ENCODE measurements at regions not wholly inside any gene's neighbourhood (a gene's known extent, or its start where the extent isn't known, plus 50 kb on each side); places are given as distances from the start of the nearest gene placed in this dataset.

- DNase-seq (ENCODE audit: low spot score), result no peak
- H3K27me3 Mint-ChIP-seq (ENCODE audit: unreplicated experiment), result no peaks in the 10 kb centered on the region
- H3K4me1 Mint-ChIP-seq (ENCODE audit: unreplicated experiment), result no peaks in the 10 kb centered on the region
- no peak for TF ChIP-seq CTCF (IDR thresholded peaks at IDR 0.05; ENCODE audit: unreplicated experiment)
- H3K4me3 Mint-ChIP-seq (ENCODE audit: unreplicated experiment), result no peak overlapping the region
- peaks cover 4% of the 10 kb centered on the region for H3K36me3 Mint-ChIP-seq (ENCODE audit: low read depth, unreplicated experiment)
- no peak overlapping the region for H3K27ac Mint-ChIP-seq (ENCODE audit: unreplicated experiment)
- no peaks in the 10 kb centered on the region for H3K9me3 Mint-ChIP-seq (ENCODE audit: unreplicated experiment)
Measured at GRCh38 chr3:162845918-162846317, 1349.3 kb downstream of the OTOL1 start.

- DNase-seq (ENCODE audit: low spot score), result no peak
- no peaks in the 10 kb centered on the region for H3K9me3 Mint-ChIP-seq (ENCODE audit: unreplicated experiment)
- no peaks in the 10 kb centered on the region for H3K4me1 Mint-ChIP-seq (ENCODE audit: unreplicated experiment)
- peak; percentile 50 for TF ChIP-seq CTCF (IDR thresholded peaks at IDR 0.05; ENCODE audit: unreplicated experiment)
- H3K27me3 Mint-ChIP-seq (ENCODE audit: unreplicated experiment), result no peaks in the 10 kb centered on the region
- H3K27ac Mint-ChIP-seq (ENCODE audit: unreplicated experiment), result no peak overlapping the region
- peaks cover 4% of the 10 kb centered on the region for H3K36me3 Mint-ChIP-seq (ENCODE audit: low read depth, unreplicated experiment)
- no peak overlapping the region for H3K4me3 Mint-ChIP-seq (ENCODE audit: unreplicated experiment)
Measured at GRCh38 chr3:162847511-162847910, 1350.9 kb downstream of the OTOL1 start.

- Mint-ChIP-seq H3K4me3 (ENCODE audit: unreplicated experiment) (no peak overlapping the region), H3K9me3 (ENCODE audit: unreplicated experiment) (no peaks in the 10 kb centered on the region), H3K27ac (ENCODE audit: unreplicated experiment) (no peak overlapping the region), H3K27me3 (ENCODE audit: unreplicated experiment) (no peaks in the 10 kb centered on the region), H3K4me1 (ENCODE audit: unreplicated experiment) (no peaks in the 10 kb centered on the region), H3K36me3 (ENCODE audit: low read depth, unreplicated experiment) (no peaks in the 10 kb centered on the region)
- no peak for TF ChIP-seq CTCF (IDR thresholded peaks at IDR 0.05; ENCODE audit: unreplicated experiment)
- no peak for DNase-seq (ENCODE audit: low spot score)
Measured at GRCh38 chr3:162863579-162863978, 1367.0 kb downstream of the OTOL1 start.

GRCh38 chr3:162865466-162865865, 1368.9 kb downstream of the OTOL1 start:
- no peak for TF ChIP-seq CTCF (IDR thresholded peaks at IDR 0.05; ENCODE audit: unreplicated experiment)
- peaks cover 1% of the 10 kb centered on the region for H3K27me3 Mint-ChIP-seq (ENCODE audit: unreplicated experiment)

DNA sequence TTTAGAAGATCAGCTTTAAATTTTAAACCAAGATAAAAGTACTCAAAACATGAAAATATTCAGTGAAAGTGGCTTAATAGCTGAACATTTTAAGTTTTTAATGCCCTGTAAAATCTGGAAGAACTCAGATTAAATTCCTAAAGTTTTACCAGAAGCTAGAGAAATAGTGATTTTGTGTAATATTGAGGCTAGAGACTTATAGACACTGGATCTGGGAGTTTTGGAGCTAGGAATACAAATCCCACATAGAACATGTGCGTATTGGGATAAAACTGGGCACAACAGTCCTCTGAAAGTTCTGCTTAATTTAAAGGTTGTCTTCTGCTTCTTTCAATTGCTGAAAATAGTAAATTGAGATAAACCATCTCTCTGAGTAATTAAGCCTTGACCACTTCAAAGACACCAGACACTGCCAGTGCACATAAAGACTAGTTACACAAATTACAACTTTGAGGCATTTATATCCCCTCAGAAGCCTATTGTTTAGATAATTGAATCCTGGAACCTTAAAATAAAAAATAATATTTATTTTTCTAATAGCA, 1382.5 kb downstream of the OTOL1 start:
- no peak for DNase-seq (ENCODE audit: low spot score)
- TF ChIP-seq CTCF (IDR thresholded peaks at IDR 0.05; ENCODE audit: unreplicated experiment), result no peak
- Mint-ChIP-seq H3K27me3 (ENCODE audit: unreplicated experiment) (no peaks in the 10 kb centered on the region), H3K4me3 (ENCODE audit: unreplicated experiment) (no peak overlapping the region), H3K4me1 (ENCODE audit: unreplicated experiment) (no peaks in the 10 kb centered on the region), H3K36me3 (ENCODE audit: low read depth, unreplicated experiment) (no peaks in the 10 kb centered on the region), H3K9me3 (ENCODE audit: unreplicated experiment) (no peaks in the 10 kb centered on the region), H3K27ac (ENCODE audit: unreplicated experiment) (no peak overlapping the region)

More at GRCh38 chr3:162865466-162865865, 1368.9 kb downstream of the OTOL1 start:
- DNase-seq (ENCODE audit: low spot score), result no peak
- Mint-ChIP-seq H3K36me3 (ENCODE audit: low read depth, unreplicated experiment) (no peaks in the 10 kb centered on the region), H3K27ac (ENCODE audit: unreplicated experiment) (no peak overlapping the region), H3K4me3 (ENCODE audit: unreplicated experiment) (no peak overlapping the region), H3K4me1 (ENCODE audit: unreplicated experiment) (no peaks in the 10 kb centered on the region), H3K9me3 (ENCODE audit: unreplicated experiment) (no peaks in the 10 kb centered on the region)
